GM19023 (cell line): ENCODE measurements at regions not wholly inside any gene's neighbourhood (a gene's known extent, or its start where the extent isn't known, plus 50 kb on each side); places are given as distances from the start of the nearest gene placed in this dataset.

Experiments
- ATAC-seq: cut with Tn5 transposase; IDR thresholded peaks from one replicate; pipeline ENCODE4 v1.9.1; 2021; ENCODE audit warnings: mild to moderate bottlenecking, moderate library complexity; ENCODE audit not compliant: unreplicated experiment

GRCh38 chr11:37006563-37006962 lies 408.5 kb upstream of the RAG2 start:
- no peak for ATAC-seq

- no peak for ATAC-seq
These were observed 404.8 kb upstream of the RAG2 start for GRCh38 chr11:37002831-37003230.

GRCh38 chr11:36997656-36998055 lies 399.6 kb upstream of the RAG2 start:
- no peak for ATAC-seq

GRCh38 chr11:36996795-36997194 lies 398.8 kb upstream of the RAG2 start:
- ATAC-seq = no peak

GRCh38 chr11:36994208-36994607 lies 396.2 kb upstream of the RAG2 start:
- ATAC-seq = no peak

- no peak for ATAC-seq
These were observed 390.5 kb upstream of the RAG2 start for GRCh38 chr11:36988556-36988955.

- ATAC-seq = no peak
These were observed 387.5 kb upstream of the RAG2 start for GRCh38 chr11:36985562-36985961.

GRCh38 chr11:36976741-36977140 lies 378.7 kb upstream of the RAG2 start:
- no peak for ATAC-seq

- ATAC-seq = no peak
These were observed 376.7 kb upstream of the RAG2 start for GRCh38 chr11:36974771-36975170.

- ATAC-seq = no peak
These were observed 355.9 kb upstream of the RAG2 start for GRCh38 chr11:36953976-36954375.

GRCh38 chr11:36948460-36949127 lies 350.6 kb upstream of the RAG2 start:
- ATAC-seq = no peak

- no peak for ATAC-seq
These were observed 347.3 kb upstream of the RAG2 start for GRCh38 chr11:36945384-36945783.

- ATAC-seq = no peak
These were observed 335.4 kb upstream of the RAG2 start for GRCh38 chr11:36933481-36933880.

GRCh38 chr11:36931139-36931538 lies 333.1 kb upstream of the RAG2 start:
- no peak for ATAC-seq

- ATAC-seq = no peak
These were observed 332.2 kb upstream of the RAG2 start for GRCh38 chr11:36930256-36930655.

GRCh38 chr11:36929401-36929800 lies 331.4 kb upstream of the RAG2 start:
- no peak for ATAC-seq

GRCh38 chr11:36928621-36929020 lies 330.6 kb upstream of the RAG2 start:
- no peak for ATAC-seq

- ATAC-seq = no peak
These were observed 301.8 kb upstream of the RAG2 start for GRCh38 chr11:36899800-36900199.

- ATAC-seq = no peak
These were observed 292.8 kb upstream of the RAG2 start for GRCh38 chr11:36890841-36891240.

GRCh38 chr11:36890121-36890679 lies 292.2 kb upstream of the RAG2 start:
- ATAC-seq = no peak

GRCh38 chr11:36885154-36885553 lies 287.1 kb upstream of the RAG2 start:
- no peak for ATAC-seq

GRCh38 chr11:36878737-36879136 lies 280.7 kb upstream of the RAG2 start:
- no peak for ATAC-seq

- no peak for ATAC-seq
These were observed 279.1 kb upstream of the RAG2 start for GRCh38 chr11:36877149-36877548.
